CD4-positive, alpha-beta T cell treated with Interleukin-6 for 4 hours (primary cell): ENCODE measurements at regions not wholly inside any gene's neighbourhood (a gene's known extent, or its start where the extent isn't known, plus 50 kb on each side); places are given as distances from the start of the nearest gene placed in this dataset.

Source experiments
- DNase-seq: peaks from one replicate; pipeline ENCODE4 v3.0.0-alpha.2; 2020; ENCODE audit warnings: mixed read lengths

DNA sequence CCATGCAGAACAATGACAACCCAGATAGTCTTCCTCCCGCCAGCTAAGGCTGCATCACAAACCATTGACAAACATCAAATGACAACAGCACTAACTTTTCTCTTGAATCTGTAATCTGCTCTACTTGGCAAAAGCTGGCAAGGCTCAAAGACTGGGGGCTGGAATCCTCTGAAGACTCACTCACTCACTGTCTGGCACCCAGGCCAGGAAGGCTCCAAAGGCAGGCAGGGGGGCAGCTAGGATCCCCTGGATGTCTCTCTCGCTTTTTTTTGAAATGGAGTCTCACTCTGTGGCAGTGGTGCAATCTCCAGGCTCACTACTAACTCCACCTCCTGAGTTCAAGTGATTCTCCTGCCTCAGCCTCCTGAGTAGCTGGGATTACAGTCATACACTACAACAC, 159.7 kb upstream of the GPR26 start:
- DNase-seq, result no peak

DNA sequence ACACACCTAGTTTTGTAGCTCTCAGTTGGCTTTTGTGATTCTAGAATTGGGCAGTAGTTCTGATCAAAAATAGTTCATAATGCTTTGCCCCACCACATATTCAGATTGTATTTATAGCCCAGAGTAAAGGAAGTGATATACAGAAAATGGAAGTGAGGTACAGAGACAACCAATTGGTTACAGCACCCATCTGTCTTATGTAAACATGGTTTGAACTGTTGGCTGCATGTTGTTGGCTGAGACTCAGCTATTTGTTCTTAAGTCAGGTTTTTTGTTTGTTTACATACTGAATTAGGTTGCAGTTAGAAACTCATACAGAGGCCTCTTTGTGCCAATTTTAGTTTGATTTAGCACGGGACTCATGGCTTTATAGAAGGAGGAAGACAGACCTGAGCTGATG, 158.9 kb upstream of the GPR26 start:
- no peak for DNase-seq

DNA sequence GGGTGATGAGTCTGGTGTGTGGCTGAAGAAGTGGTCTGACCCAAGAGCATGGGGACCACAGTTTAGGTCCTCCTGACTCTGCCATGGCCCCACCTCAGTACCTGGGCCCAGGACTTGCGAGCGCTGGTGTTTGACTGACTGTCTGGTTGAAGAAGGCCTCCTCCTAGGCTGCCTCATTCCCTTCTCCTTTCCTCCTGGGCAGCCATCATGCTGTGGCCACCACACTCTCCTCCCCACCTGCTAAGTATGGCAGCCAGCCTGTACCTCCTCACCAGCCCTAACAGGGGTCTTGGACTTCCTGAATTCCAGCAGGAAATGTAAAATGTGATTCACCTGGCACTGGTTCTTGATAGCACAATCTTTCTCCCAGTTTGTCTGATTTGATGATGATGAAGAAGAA, 156.8 kb upstream of the GPR26 start:
- DNase-seq, result no peak

DNA sequence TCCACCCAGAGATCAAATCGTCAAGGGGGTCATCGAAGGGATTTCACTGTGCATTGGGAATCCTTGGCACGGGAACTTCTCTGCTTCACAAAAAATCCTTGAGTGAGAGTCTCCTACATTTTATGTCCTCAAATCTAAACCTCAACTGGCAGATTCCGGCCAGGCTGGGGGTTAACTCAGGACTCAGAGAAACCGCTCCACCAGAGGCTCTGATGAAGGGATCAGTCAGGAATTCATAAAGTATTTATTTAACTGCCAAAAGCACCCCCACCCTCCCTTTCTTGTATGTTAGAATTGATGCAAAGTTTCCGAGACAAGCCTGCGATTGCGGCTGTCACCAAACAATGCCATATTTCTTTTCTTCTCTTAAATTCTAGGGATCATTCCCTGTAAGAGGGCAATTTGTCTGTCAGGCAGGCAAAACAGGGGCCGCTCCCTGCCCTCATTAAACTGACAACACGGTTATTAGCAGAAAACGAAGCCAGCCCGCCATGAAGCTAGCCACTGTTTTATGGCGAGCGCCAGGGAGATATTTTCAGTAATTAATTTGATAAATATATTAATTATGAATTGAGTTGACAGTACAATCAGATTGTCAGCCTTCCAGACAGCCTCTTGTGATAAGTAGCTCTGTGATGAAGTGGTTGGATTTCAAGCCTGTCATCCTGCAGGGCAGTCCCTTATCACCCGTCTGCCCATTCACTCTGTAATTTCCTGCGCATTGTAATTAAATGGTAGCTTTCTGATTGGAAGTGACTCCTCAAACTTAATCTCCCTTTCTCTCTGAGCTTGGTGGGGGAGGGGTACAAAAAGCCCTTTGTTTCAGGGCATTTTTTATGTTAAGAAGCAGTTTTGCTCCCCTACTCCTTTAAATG, 153.0 kb upstream of the GPR26 start:
- no peak for DNase-seq

DNA sequence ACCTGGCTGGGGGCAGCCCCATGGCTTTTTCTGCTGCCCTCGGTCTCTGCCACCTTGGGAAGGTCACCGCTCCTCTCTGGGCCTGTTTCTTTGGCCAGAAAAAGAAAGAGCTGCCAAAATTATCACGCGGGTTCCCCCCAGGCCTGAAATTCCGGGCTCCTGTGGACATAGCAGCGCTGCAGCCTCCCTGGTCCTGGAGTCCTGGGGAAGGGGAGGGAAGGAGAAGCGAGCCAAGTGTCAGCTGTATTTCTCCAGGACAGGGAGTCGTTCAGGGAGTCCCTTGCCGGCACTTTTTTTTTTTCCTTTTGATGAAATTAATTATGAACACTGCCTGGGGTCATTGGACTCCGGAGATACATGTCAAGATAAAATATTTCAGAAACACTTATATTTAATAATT, 152.3 kb upstream of the GPR26 start:
- DNase-seq, result no peak

GRCh38 chr10:123514996-123515395, 151.2 kb upstream of the GPR26 start:
- DNase-seq, result no peak

GRCh38 chr10:123515661-123516060, 150.5 kb upstream of the GPR26 start:
- DNase-seq, result no peak

DNA sequence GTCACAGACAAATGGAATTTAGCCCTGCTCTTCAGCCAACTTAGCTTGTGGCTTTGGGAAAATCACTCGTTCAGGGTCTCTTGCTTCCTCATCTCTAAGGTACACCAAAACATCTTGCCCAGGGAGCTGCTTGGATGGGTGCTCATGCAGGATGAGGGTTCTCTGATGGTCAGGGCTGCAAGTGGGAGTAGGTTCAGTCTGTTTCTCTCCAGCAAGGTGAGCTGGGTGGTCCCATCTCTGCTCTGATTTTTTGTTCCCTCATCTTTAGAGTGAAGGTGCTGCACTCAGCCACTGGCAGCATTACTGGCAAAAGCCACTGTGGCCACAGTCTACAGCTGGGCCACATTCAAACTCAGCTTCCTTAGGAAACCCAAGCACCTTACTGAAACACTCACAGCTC, 149.9 kb upstream of the GPR26 start:
- no peak for DNase-seq

DNA sequence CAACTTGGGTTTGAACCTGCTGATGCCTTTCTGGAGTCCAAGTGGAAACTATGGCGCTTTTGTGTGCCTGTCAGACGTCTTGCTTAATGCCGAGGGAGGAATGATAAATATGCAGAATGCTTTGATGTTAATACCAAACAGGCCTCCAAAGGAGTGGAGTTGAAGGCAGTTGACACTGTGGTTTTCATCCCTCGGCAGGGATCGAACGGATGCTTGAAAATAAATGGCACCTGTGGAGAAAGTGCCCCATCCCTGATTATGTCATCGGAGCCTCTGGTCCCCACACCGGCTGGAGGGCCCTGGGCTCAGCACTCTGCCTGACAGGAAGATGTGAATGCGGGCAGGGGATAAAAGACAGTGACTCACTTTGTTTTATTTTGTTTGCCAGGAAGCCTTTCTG, 148.7 kb upstream of the GPR26 start:
- no peak for DNase-seq

GRCh38 chr10:123517901-123518300, 148.3 kb upstream of the GPR26 start:
- DNase-seq, result no peak

- no peak for DNase-seq
Measured at GRCh38 chr10:123518765-123519164, 147.4 kb upstream of the GPR26 start.

GRCh38 chr10:123519861-123520260, 146.3 kb upstream of the GPR26 start:
- no peak for DNase-seq

DNA sequence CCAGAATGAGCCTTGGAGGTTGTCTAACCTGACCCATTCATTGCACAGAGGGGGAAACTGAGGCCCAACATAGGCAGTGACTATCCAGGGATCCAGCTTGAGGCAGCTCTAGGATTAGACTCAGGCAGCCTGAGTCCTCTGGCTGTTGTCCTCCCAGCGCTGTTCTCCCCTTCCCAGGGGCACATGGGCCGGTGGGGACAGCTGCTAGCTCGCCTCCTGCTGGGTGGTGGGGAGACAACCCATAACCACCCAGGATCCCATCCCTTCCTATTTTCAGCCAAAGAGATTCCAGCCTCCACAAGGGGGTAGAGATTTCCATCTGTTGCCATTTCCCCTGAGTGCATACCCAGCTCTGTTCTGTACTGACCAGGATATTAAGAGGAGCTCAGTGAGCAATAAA, 145.1 kb upstream of the GPR26 start:
- no peak for DNase-seq

DNA sequence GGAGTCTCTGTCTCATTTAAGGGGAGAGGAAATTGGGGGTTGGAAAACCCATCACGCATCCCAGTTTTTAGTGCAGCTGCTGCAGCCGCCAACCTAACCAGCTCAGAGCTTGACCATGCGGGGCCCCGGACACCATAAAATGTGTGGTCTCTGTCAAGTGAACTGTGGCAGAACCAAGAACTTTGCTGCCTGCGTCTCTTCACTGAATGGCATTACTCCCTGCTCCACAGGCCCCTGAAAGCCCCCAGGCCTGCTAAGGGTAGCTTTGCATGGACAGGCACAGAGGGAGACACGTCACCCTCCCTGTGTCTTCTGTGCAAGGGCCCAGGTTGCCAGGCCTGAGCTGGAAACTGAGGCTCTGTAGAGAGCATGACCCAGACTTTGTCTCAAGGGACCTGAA, 144.6 kb upstream of the GPR26 start:
- no peak for DNase-seq

- no peak for DNase-seq
Measured at GRCh38 chr10:123522702-123523312, 143.3 kb upstream of the GPR26 start.

DNA sequence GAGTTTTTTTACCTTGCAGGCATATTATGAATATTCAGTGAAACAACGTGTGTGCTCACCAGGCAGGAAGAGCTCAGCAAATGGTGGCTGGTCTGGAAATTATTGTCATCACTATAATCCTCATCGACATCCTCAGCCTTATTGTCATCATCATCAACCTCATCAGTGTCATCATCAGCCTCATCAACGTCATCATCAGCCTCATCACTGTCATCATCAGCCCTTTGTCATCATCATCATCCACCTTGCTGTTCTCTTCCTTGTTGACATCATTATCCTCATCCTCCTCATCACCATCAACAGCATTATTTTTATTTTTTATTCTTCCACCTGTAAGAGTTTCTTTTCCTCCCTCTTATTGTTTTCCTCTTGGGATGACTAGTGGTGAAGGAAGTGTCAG, 142.3 kb upstream of the GPR26 start:
- DNase-seq, result no peak

DNA sequence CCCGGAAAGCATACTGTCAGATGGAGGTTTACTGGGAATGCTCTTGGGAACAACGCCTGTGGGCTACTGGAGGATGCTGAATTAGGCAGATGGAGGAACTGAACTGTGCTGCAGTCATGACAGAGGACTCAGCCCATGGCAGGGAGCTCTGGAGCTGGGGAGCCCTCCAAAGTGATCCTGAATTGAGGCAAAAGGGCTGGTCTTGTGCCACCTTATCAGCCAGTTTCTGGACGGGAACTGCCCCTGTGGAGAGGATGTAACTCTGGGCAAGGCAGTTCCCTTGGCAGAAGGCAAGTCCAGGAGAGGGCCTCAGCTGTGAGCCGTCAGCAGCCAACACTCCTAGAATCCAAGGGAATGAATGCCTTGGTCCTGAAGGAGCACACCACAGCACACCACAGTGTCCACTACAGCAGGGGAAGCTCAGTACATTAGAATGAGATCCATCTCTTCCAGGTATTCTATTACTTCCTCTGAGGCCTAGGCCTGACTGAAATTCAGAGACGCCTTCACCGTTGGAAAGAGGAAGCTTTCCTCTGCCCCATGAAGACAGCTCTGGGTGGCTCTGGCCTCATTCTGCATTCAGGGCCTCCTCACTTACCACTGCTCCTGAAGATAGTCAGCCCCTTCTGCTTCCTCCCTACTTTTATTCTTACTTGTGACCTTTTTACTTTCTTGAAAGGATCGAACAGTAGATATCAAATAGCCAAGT, 139.6 kb upstream of the GPR26 start:
- DNase-seq, result no peak

DNA sequence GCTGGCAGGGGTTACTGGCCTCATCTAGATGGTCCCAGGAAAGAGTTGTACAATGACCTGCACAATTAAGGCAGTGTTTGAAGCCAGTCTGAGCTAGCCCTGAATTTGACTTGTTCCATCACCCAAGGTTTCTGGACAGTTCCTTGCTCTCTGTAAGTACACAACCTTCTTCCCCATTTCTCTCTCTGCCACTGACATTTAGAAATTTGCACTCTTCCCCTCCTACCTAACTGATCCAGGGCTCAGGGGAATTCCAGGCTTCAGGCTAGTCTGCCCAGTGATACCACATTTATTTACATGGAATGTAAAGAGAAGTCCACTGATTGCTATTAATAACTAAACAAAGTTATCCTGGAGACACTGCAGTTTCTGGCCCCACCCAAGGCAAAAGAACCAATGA, 139.0 kb upstream of the GPR26 start:
- no peak for DNase-seq

DNA sequence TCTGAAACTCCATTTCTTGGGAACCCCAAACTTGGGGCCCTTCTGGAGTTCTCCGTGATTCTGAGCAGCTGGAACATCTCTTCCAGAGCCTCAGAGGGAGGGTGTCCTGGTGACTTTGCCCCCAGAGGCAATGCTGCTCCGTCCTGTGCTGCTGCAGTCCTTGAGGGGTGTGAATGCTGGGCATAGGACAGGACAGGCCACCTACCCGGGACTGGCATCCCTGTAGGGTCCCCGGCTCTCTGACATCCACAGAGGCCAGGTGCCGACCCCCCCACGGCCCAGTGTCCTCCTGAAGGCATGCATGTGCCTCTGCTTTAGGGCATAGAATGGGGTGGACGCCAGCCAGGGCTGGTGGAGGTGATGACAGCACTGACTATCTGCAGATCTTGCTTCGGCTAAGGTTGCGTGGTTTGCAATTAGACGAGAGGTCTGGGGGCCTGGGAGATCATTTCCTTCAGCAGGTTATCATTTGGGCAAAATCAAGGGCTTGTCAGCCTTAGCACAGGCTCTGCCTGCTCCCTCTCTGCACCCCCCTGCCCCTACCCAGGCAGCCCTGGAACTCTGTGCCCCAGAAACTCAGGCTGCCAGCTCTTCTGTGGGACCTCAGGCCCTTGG, 136.9 kb upstream of the GPR26 start:
- no peak for DNase-seq

DNA sequence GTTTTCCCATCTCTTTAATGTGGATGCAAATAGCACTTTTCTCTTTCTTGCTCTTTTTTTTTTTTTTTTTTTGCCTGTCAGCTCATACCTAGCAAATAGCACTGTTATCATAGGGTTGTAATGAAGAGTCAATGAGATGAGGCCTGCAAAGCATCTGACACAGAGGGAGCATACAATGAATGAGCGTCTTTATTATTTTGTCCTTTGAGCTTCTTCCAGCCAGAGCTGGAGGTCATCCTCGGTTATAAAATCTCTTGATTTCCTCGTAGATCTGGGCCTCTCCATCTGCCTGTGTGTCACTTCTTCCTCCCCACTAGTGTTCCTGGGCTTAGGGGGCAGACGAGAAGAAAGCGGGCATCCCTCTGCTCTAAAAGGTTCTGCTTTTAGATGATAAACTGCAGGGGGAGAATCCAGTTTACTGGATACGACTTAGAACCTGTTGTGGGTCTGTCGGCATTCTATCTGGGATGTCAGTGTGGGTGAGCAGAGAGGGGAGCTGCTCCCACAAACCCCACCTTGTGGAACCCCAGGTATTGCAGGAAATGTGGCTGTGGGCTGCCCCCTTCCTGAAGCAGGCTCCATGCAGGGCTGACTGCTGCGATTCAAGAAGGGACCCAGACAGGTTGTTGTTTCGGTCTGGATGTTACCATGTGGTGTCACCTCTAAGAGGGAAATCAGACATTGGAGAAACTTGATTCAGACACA, 135.8 kb upstream of the GPR26 start:
- DNase-seq, result no peak

- no peak for DNase-seq
Measured at GRCh38 chr10:123535386-123535785, 130.8 kb upstream of the GPR26 start.

DNA sequence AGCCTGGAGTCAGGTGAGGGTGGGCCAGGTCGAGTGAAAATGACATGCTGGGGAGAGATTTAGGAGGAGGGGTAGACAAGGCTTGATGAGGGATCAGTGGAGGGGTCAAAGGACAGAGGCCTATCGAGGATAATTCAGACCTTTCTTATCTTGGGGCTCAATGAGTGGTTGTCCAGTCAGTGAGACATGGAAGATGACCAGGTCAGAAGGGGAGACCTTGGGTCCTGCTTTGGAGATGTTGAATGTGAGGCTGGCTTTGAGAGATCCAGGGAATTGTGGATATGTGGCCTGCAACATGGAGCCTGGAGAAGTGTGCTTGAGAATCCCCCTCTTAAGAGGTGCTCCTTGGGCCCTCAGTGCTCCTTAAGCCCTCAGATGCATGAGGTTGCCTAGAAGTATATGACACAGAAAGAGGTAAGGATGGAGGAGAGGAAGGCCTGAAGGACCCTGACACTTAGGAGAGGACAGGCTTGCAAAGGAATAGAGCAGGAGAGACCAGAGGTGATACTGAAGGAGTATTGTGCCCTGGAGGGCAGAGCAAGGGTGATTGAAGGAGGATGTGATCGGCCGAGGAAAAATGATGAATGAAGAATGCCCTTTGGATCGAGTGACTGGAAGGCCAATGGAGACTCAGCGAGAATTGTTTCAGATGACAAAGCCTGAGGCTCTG, 129.8 kb upstream of the GPR26 start:
- DNase-seq, result no peak
